ENCODE measurements at regions not wholly inside any gene's neighbourhood (a gene's known extent, or its start where the extent isn't known, plus 50 kb on each side); places are given as distances from the start of the nearest gene placed in this dataset.

GRCh38 chr1:56441601-56442000 lies 137.8 kb downstream of the PLPP3 start:
- no peaks in the 10 kb centered on the region for H4K20me1 ChIP-seq (ENCODE audit: control insufficient read depth, insufficient read depth, insufficient read length)
- no peaks in the 10 kb centered on the region for H3K79me2 ChIP-seq (ENCODE audit: insufficient read depth, low read length)
- Mint-ChIP-seq H3K27ac (no peak overlapping the region), H3K27me3 (ENCODE audit: low read depth) (peaks cover 41% of the 10 kb centered on the region), H3K4me3 (no peak overlapping the region), H3K4me1 (peaks cover 25 to 34% of the 10 kb centered on the region in 2 experiments), H3K36me3 (ENCODE audit: insufficient read depth in 1 of 3, low read depth in 3 of 3) (no peaks in the 10 kb centered on the region; a peak in 1 of 7 replicates), H3K9me3 (no peaks in the 10 kb centered on the region)
- no peak overlapping the region for H2BK5ac ChIP-seq (ENCODE audit: insufficient read length, low read length)
- H4K91ac ChIP-seq (ENCODE audit: insufficient read length, low read depth, low read length) = no peak overlapping the region
- H3K27ac ChIP-seq (ENCODE audit: insufficient read length, low read depth, low read length) = no peak overlapping the region
- no peak overlapping the region for H3K4me2 ChIP-seq (ENCODE audit: insufficient read depth, insufficient read length, low read length)
- H4K8ac ChIP-seq (replicated peaks; ENCODE audit: insufficient read length, low read depth, low read length) = no peak overlapping the region
- no peak overlapping the region for H3K4ac ChIP-seq (ENCODE audit: low read depth, low read length)
- WGBS (ENCODE audit: extremely low coverage, insufficient read length, low lambda C conversion rate) = no CpG with 5 or more reads among the region's 3 CpGs
- H3K18ac ChIP-seq (ENCODE audit: insufficient read length, low read depth, low read length) = no peak overlapping the region
- H3K9me3 ChIP-seq (ENCODE audit: control insufficient read depth, low read depth, low read length) = no peaks in the 10 kb centered on the region
- no peak overlapping the region for H2BK120ac ChIP-seq (ENCODE audit: low read depth, low read length, poor library complexity, severe bottlenecking)
- no peak overlapping the region for H3K14ac ChIP-seq (ENCODE audit: insufficient read depth, low read length)
- H3K23me2 ChIP-seq (ENCODE audit: insufficient read length, low read depth, low read length, poor library complexity, severe bottlenecking) = peaks cover 3% of the 10 kb centered on the region
- DNase-seq = no peak
- H2BK12ac ChIP-seq (ENCODE audit: insufficient read length, low read depth, low read length) = no peak overlapping the region
- no peak overlapping the region for H3K9ac ChIP-seq (ENCODE audit: extremely low read depth, insufficient read length, low read length)
- no peak overlapping the region for H3K23ac ChIP-seq (ENCODE audit: insufficient read length, low read depth, low read length)
- H2AFZ ChIP-seq (ENCODE audit: low read length) = no peak overlapping the region
- peaks cover 10% of the 10 kb centered on the region; the same call in 1 of the 2 replicates for H3K4me1 ChIP-seq (ENCODE audit: insufficient read depth, low read length)
- H2BK15ac ChIP-seq (ENCODE audit: low read depth, low read length) = no peak overlapping the region
- peaks cover 2% of the 10 kb centered on the region; the same call in 1 of the 2 replicates for H3K27me3 ChIP-seq (ENCODE audit: insufficient read depth, low read length)
- H3K79me1 ChIP-seq (ENCODE audit: insufficient read depth, low read depth, low read length, poor library complexity, severe bottlenecking) = no peaks in the 10 kb centered on the region
- H2AK5ac ChIP-seq (ENCODE audit: insufficient read length, low read length) = no peak overlapping the region
- no peak for TF ChIP-seq CTCF (conservative IDR thresholded peaks at IDR 0.05)
- H2BK20ac ChIP-seq (ENCODE audit: low read depth, low read length, poor library complexity, severe bottlenecking) = no peak overlapping the region
- no peak overlapping the region for H3K56ac ChIP-seq (ENCODE audit: insufficient read length, low read depth, low read length)
- H4K5ac ChIP-seq (ENCODE audit: insufficient read length, low read depth, low read length) = no peak overlapping the region
- H3T11ph ChIP-seq (ENCODE audit: low read length) = no peak overlapping the region

Measured in H9 (cell line).